SK-MEL-5 (cell line): ENCODE measurements at regions not wholly inside any gene's neighbourhood (a gene's known extent, or its start where the extent isn't known, plus 50 kb on each side); places are given as distances from the start of the nearest gene placed in this dataset.

Experiments
- small RNA-seq, 2 experiments: library from RNA; depleted of rRNA; stranded (forward); fragments of <200 nt; gene quantifications; one replicate each; pipeline ENCODE3, GENCODE V24; 2014

Small RNAs in the stretch of these regions (small RNA-seq; reads per million reads assigned to genes)
- gene AC097535.2 (0 reads per million in 2 experiments), gene RF01210 (0 to 0.08 reads per million in 2 experiments), gene RNU6-573P (0 reads per million in 2 experiments)
